ENCODE measurements at regions not wholly inside any gene's neighbourhood (a gene's known extent, or its start where the extent isn't known, plus 50 kb on each side); places are given as distances from the start of the nearest gene placed in this dataset.

DNA sequence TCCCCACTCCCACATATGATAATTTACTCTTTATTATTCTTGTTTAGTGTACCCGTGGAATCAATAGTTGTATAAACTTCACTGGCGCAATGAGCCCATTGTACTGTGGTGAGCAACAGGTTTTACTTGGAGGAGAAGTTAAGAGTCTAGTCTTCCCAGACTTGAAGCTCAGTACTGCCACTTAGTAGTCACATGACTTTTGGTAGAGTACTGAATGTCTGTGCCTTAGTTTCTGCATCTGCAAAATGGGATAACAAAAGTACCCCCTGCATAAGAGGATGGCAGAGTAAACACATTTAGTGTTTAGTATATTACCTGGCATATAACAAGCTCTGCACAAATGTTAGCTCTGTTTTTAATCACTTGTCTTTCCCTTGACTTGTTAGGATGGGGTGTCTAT, 375.5 kb downstream of the VRK1 start:
- TF ChIP-seq POLR2A (IDR thresholded peaks at IDR 0.05; ENCODE audit: low read length) (no peak), GATA1 (IDR thresholded peaks at IDR 0.05; ENCODE audit: low read depth, low read length) (no peak)

Measured in erythroblast (primary cell).